GM23248 (cell line): ENCODE measurements at regions not wholly inside any gene's neighbourhood (a gene's known extent, or its start where the extent isn't known, plus 50 kb on each side); places are given as distances from the start of the nearest gene placed in this dataset.

ENCODE experiments used
- DNase-seq: peaks from one replicate; pipeline ENCODE4 v3.0.0-alpha.2; 2015
- H2AFZ ChIP-seq: fragments of 200-600 bp; sonication (generic); 2 replicates; pipeline ENCODE4 v1.6.1; 2016; ENCODE audit warnings: antibody characterized with exemption
- H3F3A ChIP-seq: fragments of 200-600 bp; sonication (generic); 2 replicates; pipeline ENCODE4 v1.6.1; 2016; ENCODE audit warnings: mild to moderate bottlenecking, antibody characterized with exemption, mixed run types; ENCODE audit not compliant: insufficient read depth
- H3K27ac ChIP-seq: fragments of 200-600 bp; sonication (generic); 2 replicates; pipeline ENCODE4 v1.5.1; 2016; ENCODE audit warnings: mild to moderate bottlenecking
- H3K27me3 ChIP-seq: fragments of 200-600 bp; sonication (generic); replicated peaks from 2 replicates; pipeline ENCODE4 v1.6.1; 2016; ENCODE audit warnings: mild to moderate bottlenecking; ENCODE audit not compliant: insufficient read depth
- H3K36me3 ChIP-seq: fragments of 200-600 bp; sonication (generic); 2 replicates; pipeline ENCODE4 v1.6.1; 2016; ENCODE audit warnings: low read depth, mild to moderate bottlenecking
- H3K4me1 ChIP-seq: fragments of 200-600 bp; sonication (generic); 2 replicates; pipeline ENCODE4 v1.6.1; 2016; ENCODE audit warnings: mild to moderate bottlenecking; ENCODE audit not compliant: insufficient read depth
- H3K4me2 ChIP-seq: fragments of 200-600 bp; sonication (generic); one replicate; pipeline ENCODE4 v1.6.1; 2016; ENCODE audit warnings: mild to moderate bottlenecking; ENCODE audit not compliant: unreplicated experiment
- H3K4me3 ChIP-seq: fragments of 200-600 bp; sonication (generic); 2 replicates; pipeline ENCODE4 v1.5.1; 2016; ENCODE audit warnings: mild to moderate bottlenecking
- H3K79me2 ChIP-seq: fragments of 200-600 bp; sonication (generic); 2 replicates; pipeline ENCODE4 v1.6.1; 2016; ENCODE audit warnings: mild to moderate bottlenecking; ENCODE audit not compliant: insufficient read depth
- H3K9ac ChIP-seq: fragments of 200-600 bp; sonication (generic); 2 replicates; pipeline ENCODE4 v1.6.1; 2016; ENCODE audit warnings: mild to moderate bottlenecking
- H3K9me2 ChIP-seq: fragments of 200-600 bp; sonication (generic); 2 replicates; pipeline ENCODE4 v1.6.1; 2016; ENCODE audit warnings: mixed run types, mild to moderate bottlenecking, moderate library complexity; ENCODE audit not compliant: insufficient read depth
- H3K9me3 ChIP-seq: fragments of 200-600 bp; sonication (generic); one replicate; pipeline ENCODE4 v1.6.1; 2017; ENCODE audit warnings: low read depth
- H4K20me1 ChIP-seq: fragments of 200-600 bp; sonication (generic); 2 replicates; pipeline ENCODE4 v1.6.0; 2016; ENCODE audit not compliant: insufficient read depth
- EZH2 ChIP-seq: fragments of 200-600 bp; sonication (generic); IDR thresholded peaks from 2 replicates; pipeline ENCODE4 v1.6.1; 2018; ENCODE audit warnings: antibody characterized with exemption, mild to moderate bottlenecking; ENCODE audit not compliant: insufficient read depth, poor library complexity, severe bottlenecking
- EZH2phosphoT487 ChIP-seq: fragments of 200-600 bp; sonication (generic); IDR thresholded peaks from 2 replicates; pipeline ENCODE4 v1.6.1; 2018; ENCODE audit warnings: antibody characterized with exemption, moderate library complexity, mild to moderate bottlenecking, low read depth; ENCODE audit not compliant: insufficient read depth
- WGBS, 2 experiments: methylation state at CpG; one replicate each; pipeline ENCODE4 v1.1.6; 2015 to 2017; ENCODE audit warnings: low lambda C conversion rate in 2 of 2, low coverage in 1 of 2; ENCODE audit errors: missing lambda C conversion rate in 2 of 2; 5-methylcytosine and 5-hydroxymethylcytosine counted together
- in situ Hi-C: fragments of 300-500 bp; cut with MboI; formaldehyde crosslinking; loops from 2 replicates; pipeline ENCODE4 v1.15.0; 2020

GRCh38 chr18:61096226-61096625 lies 237.0 kb upstream of the CDH20 start:
- no peaks in the 10 kb centered on the region for H3K79me2 ChIP-seq
- H3F3A ChIP-seq: no peaks in the 10 kb centered on the region
- no peak for DNase-seq
- H3K4me1 ChIP-seq: no peaks in the 10 kb centered on the region
- H3K4me3 ChIP-seq: no peak overlapping the region
- no peaks in the 10 kb centered on the region for H3K36me3 ChIP-seq
- no peaks in the 10 kb centered on the region for H3K27me3 ChIP-seq
- H4K20me1 ChIP-seq: no peaks in the 10 kb centered on the region
- no peak for TF ChIP-seq EZH2phosphoT487
- in situ Hi-C loops: no loop called here
- H3K9me2 ChIP-seq: no peaks in the 10 kb centered on the region
- no peak overlapping the region for H3K9ac ChIP-seq
- H3K9me3 ChIP-seq: no peaks in the 10 kb centered on the region
- H3K27ac ChIP-seq: no peak overlapping the region
- no peak overlapping the region for H3K4me2 ChIP-seq
- no peak overlapping the region for H2AFZ ChIP-seq
- WGBS, 2 experiments: 61 to 70% methylated on average over 2 of the region's 2 CpGs

- Histone ChIP-seq H3K4me1 (no peaks in the 10 kb centered on the region), H3K27ac (no peak overlapping the region), H4K20me1 (no peaks in the 10 kb centered on the region), H3K9ac (no peak overlapping the region), H3K36me3 (no peaks in the 10 kb centered on the region), H3F3A (no peaks in the 10 kb centered on the region), H3K4me3 (no peak overlapping the region), H3K27me3 (no peaks in the 10 kb centered on the region), H3K9me2 (no peaks in the 10 kb centered on the region), H3K4me2 (no peak overlapping the region), H3K79me2 (no peaks in the 10 kb centered on the region), H3K9me3 (no peaks in the 10 kb centered on the region), H2AFZ (no peak overlapping the region)
- in situ Hi-C loops: no loop called here
- TF ChIP-seq EZH2 (no peak), EZH2phosphoT487 (no peak)
- no peak for DNase-seq
- 43 to 71% methylated on average over 1 of the region's 1 CpG for WGBS, 2 experiments
Observed at GRCh38 chr18:61107113-61107512, 226.1 kb upstream of the CDH20 start.

- Histone ChIP-seq H3K9me3 (no peaks in the 10 kb centered on the region), H3F3A (no peaks in the 10 kb centered on the region), H3K4me1 (no peaks in the 10 kb centered on the region), H3K36me3 (no peaks in the 10 kb centered on the region), H3K27me3 (no peaks in the 10 kb centered on the region), H3K4me2 (no peak overlapping the region), H3K9ac (no peak overlapping the region), H3K27ac (no peak overlapping the region), H3K4me3 (no peak overlapping the region), H3K79me2 (no peaks in the 10 kb centered on the region), H2AFZ (no peak overlapping the region), H4K20me1 (no peaks in the 10 kb centered on the region), H3K9me2 (no peaks in the 10 kb centered on the region)
- no peak for TF ChIP-seq EZH2phosphoT487
- TF ChIP-seq EZH2: no peak
- no peak for DNase-seq
- in situ Hi-C loops: no loop called here
Observed at GRCh38 chr18:61108706-61109105, 224.5 kb upstream of the CDH20 start.

GRCh38 chr18:61123309-61123708 lies 209.9 kb upstream of the CDH20 start:
- no peaks in the 10 kb centered on the region for H3F3A ChIP-seq
- H3K9me3 ChIP-seq: no peaks in the 10 kb centered on the region
- H4K20me1 ChIP-seq: no peaks in the 10 kb centered on the region
- no peaks in the 10 kb centered on the region for H3K4me1 ChIP-seq
- H3K9me2 ChIP-seq: no peaks in the 10 kb centered on the region
- no peak overlapping the region for H3K9ac ChIP-seq
- in situ Hi-C loops: no loop called here
- no peak overlapping the region for H3K27ac ChIP-seq
- TF ChIP-seq EZH2 (no peak), EZH2phosphoT487 (no peak)
- H2AFZ ChIP-seq: no peak overlapping the region
- no peaks in the 10 kb centered on the region for H3K27me3 ChIP-seq
- H3K4me2 ChIP-seq: no peak overlapping the region
- H3K36me3 ChIP-seq: no peaks in the 10 kb centered on the region
- WGBS, 2 experiments: 68% methylated on average over 2 of the region's 2 CpGs
- H3K4me3 ChIP-seq: no peak overlapping the region
- DNase-seq: no peak
- H3K79me2 ChIP-seq: no peaks in the 10 kb centered on the region

- TF ChIP-seq EZH2 (no peak), EZH2phosphoT487 (no peak)
- Histone ChIP-seq H3K9me3 (no peaks in the 10 kb centered on the region), H3F3A (no peaks in the 10 kb centered on the region), H3K27ac (no peak overlapping the region), H4K20me1 (no peaks in the 10 kb centered on the region), H2AFZ (no peak overlapping the region), H3K9me2 (no peaks in the 10 kb centered on the region; the same call in 1 of the 2 replicates), H3K4me3 (no peak overlapping the region), H3K79me2 (no peaks in the 10 kb centered on the region), H3K4me2 (no peak overlapping the region), H3K4me1 (no peaks in the 10 kb centered on the region), H3K27me3 (no peaks in the 10 kb centered on the region), H3K36me3 (no peaks in the 10 kb centered on the region), H3K9ac (no peak overlapping the region)
- DNase-seq: no peak
- 21 to 25% methylated on average over 6 of the region's 6 CpGs for WGBS, 2 experiments
- in situ Hi-C loops: no loop called here
Observed at GRCh38 chr18:61127714-61128467, 205.3 kb upstream of the CDH20 start.
